ENCODE measurements at regions not wholly inside any gene's neighbourhood (a gene's known extent, or its start where the extent isn't known, plus 50 kb on each side); places are given as distances from the start of the nearest gene placed in this dataset.
A peak's percentile ranks its signal among the peaks of the same experiment; 100 is the strongest.

DNA sequence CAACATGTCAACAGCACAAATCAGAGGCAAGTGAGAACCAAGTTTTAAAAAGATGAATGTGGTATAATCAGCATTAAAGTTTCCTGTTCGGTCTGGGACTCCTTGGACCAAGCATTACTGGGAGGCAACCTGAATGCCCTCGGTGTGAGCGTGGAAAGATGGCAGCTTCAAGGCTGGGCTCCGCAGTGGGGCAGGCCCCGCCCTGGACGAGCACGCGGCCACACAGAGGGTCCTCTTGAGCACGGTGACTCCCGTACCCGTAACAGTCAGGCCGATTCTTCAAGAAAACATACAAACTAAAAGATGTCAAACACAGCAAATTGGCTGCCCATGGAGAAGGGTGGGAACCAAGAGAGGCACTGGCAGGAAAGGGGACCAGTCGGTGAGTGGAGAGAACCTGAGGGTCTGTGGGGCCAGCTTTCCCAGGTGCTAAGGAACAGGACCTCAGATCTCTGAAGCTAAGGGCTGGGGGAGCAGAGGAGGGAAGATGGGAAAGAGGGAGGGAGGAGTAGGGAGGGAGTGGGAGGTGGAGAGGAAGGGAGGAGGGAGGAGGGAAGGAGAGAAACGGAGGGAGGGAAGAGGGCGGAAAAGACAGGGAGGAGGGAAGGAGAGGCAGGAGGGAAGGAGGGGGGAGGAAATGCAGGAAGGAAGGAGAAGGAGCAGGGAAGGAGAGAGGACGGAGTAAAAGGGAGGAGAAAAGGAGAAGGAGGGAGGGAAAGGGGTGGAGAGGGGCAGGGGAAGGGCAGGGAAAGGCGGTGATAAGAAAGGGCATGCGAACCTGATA lies 71.2 kb upstream of the FAM20C start:
- intact Hi-C loops (cut with DNase I): no loop called here
- 63 to 70% methylated on average over 18 of the region's 18 CpGs for WGBS, 2 donors
- TF ChIP-seq, protein P1, sequence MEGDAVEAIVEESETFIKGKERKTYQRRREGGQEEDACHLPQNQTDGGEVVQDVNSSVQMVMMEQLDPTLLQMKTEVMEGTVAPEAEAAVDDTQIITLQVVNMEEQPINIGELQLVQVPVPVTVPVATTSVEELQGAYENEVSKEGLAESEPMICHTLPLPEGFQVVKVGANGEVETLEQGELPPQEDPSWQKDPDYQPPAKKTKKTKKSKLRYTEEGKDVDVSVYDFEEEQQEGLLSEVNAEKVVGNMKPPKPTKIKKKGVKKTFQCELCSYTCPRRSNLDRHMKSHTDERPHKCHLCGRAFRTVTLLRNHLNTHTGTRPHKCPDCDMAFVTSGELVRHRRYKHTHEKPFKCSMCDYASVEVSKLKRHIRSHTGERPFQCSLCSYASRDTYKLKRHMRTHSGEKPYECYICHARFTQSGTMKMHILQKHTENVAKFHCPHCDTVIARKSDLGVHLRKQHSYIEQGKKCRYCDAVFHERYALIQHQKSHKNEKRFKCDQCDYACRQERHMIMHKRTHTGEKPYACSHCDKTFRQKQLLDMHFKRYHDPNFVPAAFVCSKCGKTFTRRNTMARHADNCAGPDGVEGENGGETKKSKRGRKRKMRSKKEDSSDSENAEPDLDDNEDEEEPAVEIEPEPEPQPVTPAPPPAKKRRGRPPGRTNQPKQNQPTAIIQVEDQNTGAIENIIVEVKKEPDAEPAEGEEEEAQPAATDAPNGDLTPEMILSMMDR (IDR thresholded peaks at IDR 0.05): no peak
- TF ChIP-seq POLR2A (IDR thresholded peaks at IDR 0.05): no peak
- no peaks in the 10 kb centered on the region for H3K36me3 ChIP-seq
- H3K4me3 ChIP-seq (replicated peaks in 1 of 3): no peak overlapping the region
- peaks cover 13 to 17% of the 10 kb centered on the region in 2 donors for H3K4me1 ChIP-seq
- H3K27ac ChIP-seq: peak overlapping the region in 1 of 3 donors; percentile 8
- no peak for DNase-seq
- no peaks in the 10 kb centered on the region for H3K9me3 ChIP-seq
- H3K27me3 ChIP-seq: no peaks in the 10 kb centered on the region

DNA sequence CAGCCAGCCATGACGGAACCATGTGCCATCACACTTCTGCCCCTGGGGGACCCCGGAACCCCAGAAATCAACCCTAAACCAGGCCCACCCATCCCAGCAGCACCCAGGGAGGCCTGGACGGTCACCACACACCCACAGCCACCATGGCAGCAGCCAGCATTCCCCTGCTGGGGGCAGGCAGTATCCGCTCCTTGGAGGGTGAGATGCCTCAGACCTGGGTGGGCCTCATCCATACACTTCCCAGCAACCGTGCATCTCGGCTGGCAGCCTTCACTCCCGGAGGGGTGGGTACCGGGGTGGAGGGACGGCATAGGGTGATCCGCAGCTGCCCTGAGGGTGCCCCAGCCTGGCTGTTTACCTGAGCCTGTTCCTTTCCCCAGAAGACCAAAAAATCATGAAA lies 69.1 kb upstream of the FAM20C start:
- 83 to 91% methylated on average over 10 of the region's 10 CpGs for WGBS, 2 donors
- Histone ChIP-seq H3K27ac (no peak overlapping the region), H3K9me3 (no peaks in the 10 kb centered on the region), H3K27me3 (no peaks in the 10 kb centered on the region), H3K36me3 (no peaks in the 10 kb centered on the region), H3K4me1 (peaks cover 13 to 17% of the 10 kb centered on the region in 2 donors), H3K4me3 (replicated peaks in 1 of 3) (no peak overlapping the region)
- DNase-seq: no peak
- TF ChIP-seq, protein P1 (IDR thresholded peaks at IDR 0.05): no peak
- TF ChIP-seq POLR2A (IDR thresholded peaks at IDR 0.05): no peak
- intact Hi-C loops (cut with DNase I): no loop called here

DNA sequence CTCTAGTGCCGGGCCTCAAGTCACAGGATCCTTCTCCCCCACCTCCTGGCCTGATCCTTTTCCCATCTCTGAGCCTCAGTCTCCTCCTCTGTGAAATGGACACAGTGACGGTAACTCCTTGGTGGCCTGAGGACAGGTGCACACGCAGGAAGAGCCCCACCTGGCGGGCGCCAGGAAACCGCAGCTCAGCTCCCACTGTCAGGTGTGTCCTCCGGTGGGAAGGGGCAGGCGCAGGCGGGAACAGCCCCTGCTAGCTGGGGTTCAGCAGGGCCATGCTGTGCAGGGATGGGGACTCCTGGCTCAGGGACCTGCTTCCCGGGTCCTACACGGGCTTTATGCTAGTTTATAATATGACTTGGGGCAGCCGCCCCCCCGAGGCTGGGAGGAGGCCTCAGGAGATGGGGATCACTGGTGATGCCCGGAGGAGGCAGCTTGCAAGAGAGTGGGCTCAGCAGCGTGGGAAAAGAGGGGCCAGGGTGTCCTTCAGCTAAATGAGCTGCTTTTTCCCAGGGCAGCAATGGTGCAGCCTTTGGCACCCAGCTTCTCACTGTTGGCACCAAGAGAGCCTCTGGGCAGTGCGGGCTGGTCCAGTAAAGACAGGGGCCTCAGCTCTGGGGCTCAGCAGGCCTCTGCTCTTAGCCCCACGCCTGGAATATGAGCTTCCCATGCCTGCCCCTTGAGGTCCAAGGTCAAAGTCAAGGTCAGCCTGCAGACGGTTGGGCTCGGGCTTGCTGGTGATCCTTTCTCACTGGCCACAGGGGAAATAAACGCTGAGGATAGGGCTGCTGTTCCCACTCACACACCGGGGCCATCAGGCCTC lies 68.0 kb upstream of the FAM20C start:
- Histone ChIP-seq H3K4me1 (peaks cover 13 to 20% of the 10 kb centered on the region in 2 donors), H3K9me3 (no peaks in the 10 kb centered on the region), H3K4me3 (replicated peaks in 1 of 3) (no peak overlapping the region), H3K27me3 (no peaks in the 10 kb centered on the region), H3K27ac (no peak overlapping the region), H3K36me3 (no peaks in the 10 kb centered on the region)
- no peak for TF ChIP-seq POLR2A (IDR thresholded peaks at IDR 0.05)
- TF ChIP-seq, protein P1 (IDR thresholded peaks at IDR 0.05): no peak
- DNase-seq: no peak
- intact Hi-C loops (cut with DNase I): no loop called here
- WGBS, 2 donors: 77 to 84% methylated on average over 15 to 19 of the region's 21 CpGs

DNA sequence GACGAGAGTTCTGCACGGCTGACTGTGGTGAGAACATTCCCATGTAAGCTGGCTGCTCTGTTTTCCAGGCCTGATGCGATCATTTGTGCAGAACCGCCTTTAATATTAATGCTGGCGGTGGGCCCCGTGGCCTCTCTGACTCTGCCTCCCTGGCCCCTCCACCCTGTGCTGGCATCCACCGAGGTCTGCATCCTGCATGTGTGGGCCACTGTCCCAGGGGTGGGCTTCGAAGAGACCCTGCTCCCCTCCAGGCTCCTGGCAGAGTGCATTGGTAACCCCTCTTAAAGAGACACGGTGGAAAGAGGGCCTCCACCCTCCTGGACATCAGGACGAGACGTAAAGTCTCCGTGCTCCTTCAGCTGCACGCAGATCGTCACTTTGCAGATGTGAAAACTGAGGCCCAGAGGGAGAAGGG lies 67.3 kb upstream of the FAM20C start:
- Histone ChIP-seq H3K4me3 (replicated peaks in 1 of 3) (no peak overlapping the region), H3K9me3 (no peaks in the 10 kb centered on the region), H3K36me3 (no peaks in the 10 kb centered on the region), H3K4me1 (peaks cover 11 to 20% of the 10 kb centered on the region in 2 donors), H3K27ac (no peak overlapping the region), H3K27me3 (no peaks in the 10 kb centered on the region)
- DNase-seq: no peak
- 81 to 83% methylated on average over 11 to 14 of the region's 14 CpGs for WGBS, 2 donors
- intact Hi-C loops (cut with DNase I): no loop called here
- TF ChIP-seq, protein P1 (IDR thresholded peaks at IDR 0.05): no peak
- TF ChIP-seq POLR2A (IDR thresholded peaks at IDR 0.05): no peak

DNA sequence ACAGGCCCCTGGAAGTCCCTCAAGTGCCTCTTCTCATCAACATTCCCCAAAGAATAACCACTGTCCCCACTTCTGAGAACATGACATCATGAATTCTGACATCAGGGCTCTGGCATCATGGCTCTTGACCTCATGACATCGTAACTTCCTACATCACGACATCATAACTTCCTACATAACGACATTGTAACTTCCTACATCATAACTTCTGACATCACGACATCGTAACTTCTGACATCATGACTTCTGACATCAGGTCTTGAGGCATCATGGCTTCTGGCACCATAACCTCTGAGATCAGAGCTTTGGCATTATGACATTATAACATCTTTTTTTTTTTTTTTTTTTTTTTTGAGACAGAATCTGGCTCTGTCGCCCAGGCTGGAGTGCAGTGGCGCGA lies 66.7 kb upstream of the FAM20C start:
- DNase-seq: no peak
- Histone ChIP-seq H3K27me3 (no peaks in the 10 kb centered on the region), H3K9me3 (no peaks in the 10 kb centered on the region), H3K27ac (no peak overlapping the region), H3K4me1 (peaks cover 5 to 14% of the 10 kb centered on the region in 2 donors), H3K36me3 (no peaks in the 10 kb centered on the region), H3K4me3 (replicated peaks in 1 of 3) (no peak overlapping the region)
- intact Hi-C loops (cut with DNase I): no loop called here
- TF ChIP-seq, protein P1 (IDR thresholded peaks at IDR 0.05): no peak
- TF ChIP-seq POLR2A (IDR thresholded peaks at IDR 0.05): no peak
- WGBS, 2 donors: 91 to 94% methylated on average over 8 of the region's 8 CpGs

Data from thyroid gland (tissue), 4 donors.